Lung (tissue), 11 donors: ENCODE measurements at regions not wholly inside any gene's neighbourhood (a gene's known extent, or its start where the extent isn't known, plus 50 kb on each side); places are given as distances from the start of the nearest gene placed in this dataset.

Source experiments
- ATAC-seq: fragments of 200-7000 bp; cut with Tn5 transposase; one replicate; pipeline ENCODE4 v1.9.1; 2020; ENCODE audit warnings: moderate number of reproducible peaks; ENCODE audit not compliant: insufficient read depth, low FRiP score
- DNase-seq, 3 donors: peaks; one replicate each; pipeline ENCODE4 v3.0.0-alpha.2; 2013 to 2017
- H3K27ac ChIP-seq, 2 donors: one replicate each; pipeline ENCODE4 v1.5.1; 2013; ENCODE audit warnings: mild to moderate bottlenecking in 2 of 2, moderate library complexity in 2 of 2, control low read depth in 1 of 2, inconsistent platforms in 1 of 2, low read depth in 1 of 2, low read length in 1 of 2
- H3K27me3 ChIP-seq, 3 donors: one replicate each; pipeline ENCODE4 v1.5.1; 2013; ENCODE audit warnings: low read length in 2 of 3; ENCODE audit not compliant: control insufficient read depth in 3 of 3, insufficient read depth in 3 of 3
- H3K36me3 ChIP-seq, 4 donors: one replicate each; pipeline ENCODE4 v1.5.1; 2013; ENCODE audit warnings: low read length in 4 of 4, mild to moderate bottlenecking in 1 of 4, moderate library complexity in 1 of 4; ENCODE audit not compliant: control insufficient read depth in 4 of 4, insufficient read depth in 4 of 4
- H3K4me1 ChIP-seq, 5 donors: one replicate each; pipeline ENCODE4 v1.5.1; 2013; ENCODE audit warnings: low read length in 5 of 5, mild to moderate bottlenecking in 2 of 5, moderate library complexity in 1 of 5; ENCODE audit not compliant: control insufficient read depth in 5 of 5, insufficient read depth in 5 of 5
- H3K4me3 ChIP-seq: one replicate; pipeline ENCODE4 v1.5.1; 2013; ENCODE audit warnings: mild to moderate bottlenecking, control low read depth, moderate library complexity
- H3K9ac ChIP-seq, 2 donors: one replicate each; pipeline ENCODE4 v1.5.1; 2013; ENCODE audit warnings: low read length in 2 of 2, control low read depth in 1 of 2; ENCODE audit not compliant: insufficient read depth in 1 of 2
- H3K9me3 ChIP-seq, 4 donors: one replicate each; pipeline ENCODE4 v1.5.1; 2013; ENCODE audit warnings: low read length in 3 of 4, mild to moderate bottlenecking in 1 of 4, moderate library complexity in 1 of 4; ENCODE audit not compliant: control insufficient read depth in 4 of 4, insufficient read depth in 3 of 4
- CTCF ChIP-seq: IDR thresholded peaks from 2 replicates; pipeline ENCODE4 v1.5.1; 2012; ENCODE audit warnings: mild to moderate bottlenecking; ENCODE audit errors: control extremely low read depth, extremely low read depth
- WGBS, 2 donors: extraction: QIAGEN DNeasy Blood & Tissue Kit; methylation state at CpG; one replicate each; pipeline ENCODE4 v1.1.7; 2013; 5-methylcytosine and 5-hydroxymethylcytosine counted together
- donor health status: control.
- donor health status: control.
- donor health status: Bipolar disorder and iron deficiency.
- donor health status: healthy.
- donor health status: DM: yes; HTN: yes; CAD: no.

GRCh38 chr7:49125246-49125645 lies 200.9 kb downstream of the CDC14C start:
- Histone ChIP-seq H3K27me3 (no peaks in the 10 kb centered on the region), H3K9ac (no peak overlapping the region), H3K9me3 (peaks cover 0 to 2% (median 0%) of the 10 kb centered on the region in 4 donors), H3K36me3 (no peaks in the 10 kb centered on the region), H3K27ac (no peak overlapping the region), H3K4me1 (no peaks in the 10 kb centered on the region), H3K4me3 (no peak overlapping the region)
- no peak for ATAC-seq
- no peak for DNase-seq
- 71 to 72% methylated on average over 3 of the region's 3 CpGs for WGBS, 2 donors
- no peak for TF ChIP-seq CTCF

- DNase-seq (no peak), ATAC-seq (no peak)
- Histone ChIP-seq H3K36me3 (no peaks in the 10 kb centered on the region), H3K4me3 (no peak overlapping the region), H3K9ac (no peak overlapping the region), H3K9me3 (no peaks in the 10 kb centered on the region), H3K27me3 (no peaks in the 10 kb centered on the region), H3K27ac (no peak overlapping the region), H3K4me1 (no peaks in the 10 kb centered on the region)
- no peak for TF ChIP-seq CTCF
- 49 to 74% methylated on average over 5 of the region's 5 CpGs for WGBS, 2 donors
Observed at GRCh38 chr7:49127359-49127913, 203.1 kb downstream of the CDC14C start.

- Histone ChIP-seq H3K27me3 (no peaks in the 10 kb centered on the region), H3K27ac (no peak overlapping the region), H3K36me3 (no peaks in the 10 kb centered on the region), H3K4me1 (no peaks in the 10 kb centered on the region), H3K9me3 (peaks cover 0 to 3% (median 0%) of the 10 kb centered on the region in 4 donors), H3K9ac (no peak overlapping the region), H3K4me3 (no peak overlapping the region)
- WGBS, 2 donors, result 78 to 95% methylated on average over 1 of the region's 1 CpG
- DNase-seq (no peak), ATAC-seq (no peak)
- TF ChIP-seq CTCF, result no peak
Observed at GRCh38 chr7:49137978-49138377, 213.6 kb downstream of the CDC14C start.

GRCh38 chr7:49150486-49150885 lies 226.1 kb downstream of the CDC14C start:
- H3K27me3 ChIP-seq, result no peaks in the 10 kb centered on the region
- WGBS, 2 donors, result 78 to 92% methylated on average over 3 of the region's 3 CpGs
- H3K4me3 ChIP-seq, result no peak overlapping the region
- ATAC-seq, result no peak
- TF ChIP-seq CTCF, result no peak
- no peak for DNase-seq
- H3K4me1 ChIP-seq, result no peaks in the 10 kb centered on the region
- no peak overlapping the region for H3K27ac ChIP-seq
- H3K9ac ChIP-seq, result no peak overlapping the region
- no peaks in the 10 kb centered on the region for H3K9me3 ChIP-seq
- H3K36me3 ChIP-seq, result no peaks in the 10 kb centered on the region
